Colonic mucosa (tissue), 4 donors: ENCODE measurements at regions not wholly inside any gene's neighbourhood (a gene's known extent, or its start where the extent isn't known, plus 50 kb on each side); places are given as distances from the start of the nearest gene placed in this dataset.

Source experiments
- DNase-seq: peaks from one replicate; pipeline ENCODE4 v3.0.0-alpha.2; 2020
- H3K27ac ChIP-seq: fragments of 200-600 bp; one replicate; pipeline ENCODE4 v1.8.0; 2021
- H3K27me3 ChIP-seq: fragments of 200-600 bp; one replicate; pipeline ENCODE4 v1.8.0; 2021
- H3K36me3 ChIP-seq: fragments of 200-600 bp; one replicate; pipeline ENCODE4 v1.8.0; 2021
- H3K4me1 ChIP-seq: fragments of 200-600 bp; one replicate; pipeline ENCODE4 v1.8.0; 2021; ENCODE audit warnings: mild to moderate bottlenecking
- H3K4me3 ChIP-seq: fragments of 200-600 bp; one replicate; pipeline ENCODE4 v1.8.0; 2021
- H3K9ac ChIP-seq, 2 donors: one replicate each; pipeline ENCODE4 v1.7.0; 2013; ENCODE audit warnings: control low read depth in 2 of 2, low read depth in 2 of 2, low read length in 2 of 2
- H3K9me3 ChIP-seq: fragments of 200-600 bp; one replicate; pipeline ENCODE4 v1.8.0; 2021
- CTCF ChIP-seq: fragments of 200-600 bp; IDR thresholded peaks from one replicate; pipeline ENCODE4 v1.8.0; 2022; ENCODE audit warnings: antibody characterized with exemption, mild to moderate bottlenecking
- intact Hi-C: fragments of 100-400 bp; cut with DNase I; formaldehyde crosslinking; loops from one replicate; pipeline ENCODE4 v1.14.1; 2022
- donor health status: healthy.
- donor health status: DM: no; HTN: no; CAD: no.
- donor health status: DM: no; HTN: no; CAD: no.

GRCh38 chr2:217714287-217714751 is 288.5 kb downstream of the TNS1 start:
- Histone ChIP-seq H3K36me3 (no peaks in the 10 kb centered on the region), H3K27ac (no peak overlapping the region), H3K9me3 (no peaks in the 10 kb centered on the region), H3K4me1 (no peaks in the 10 kb centered on the region), H3K9ac (no peak overlapping the region), H3K27me3 (no peaks in the 10 kb centered on the region), H3K4me3 (no peak overlapping the region)
- no peak for DNase-seq
- TF ChIP-seq CTCF, result no peak
- intact Hi-C loops, result loop anchor here (2.0 to 10.0 kb wide), 2 partner anchors 570 to 1032 kb away; no protein-coding TSS in a partner anchor

- TF ChIP-seq CTCF, result peak; percentile 86
- intact Hi-C loops, result loop anchor here (2.0 to 10.0 kb wide), 2 partner anchors 569 to 1031 kb away; no protein-coding TSS in a partner anchor
- H3K27me3 ChIP-seq, result no peaks in the 10 kb centered on the region
- H3K4me3 ChIP-seq, result no peak overlapping the region
- H3K4me1 ChIP-seq, result no peaks in the 10 kb centered on the region
- no peak overlapping the region for H3K9ac ChIP-seq
- no peaks in the 10 kb centered on the region for H3K9me3 ChIP-seq
- H3K36me3 ChIP-seq, result no peaks in the 10 kb centered on the region
- peak; percentile 77 for DNase-seq
- no peak overlapping the region for H3K27ac ChIP-seq
These were observed 289.2 kb downstream of the TNS1 start for GRCh38 chr2:217713395-217714286.

- Histone ChIP-seq H3K9me3 (no peaks in the 10 kb centered on the region), H3K36me3 (no peaks in the 10 kb centered on the region), H3K9ac (no peak overlapping the region), H3K27ac (no peak overlapping the region), H3K27me3 (no peaks in the 10 kb centered on the region), H3K4me3 (no peak overlapping the region), H3K4me1 (no peaks in the 10 kb centered on the region)
- no peak for TF ChIP-seq CTCF
- no peak for DNase-seq
- intact Hi-C loops, result loop anchor here (10.0 kb wide), 1 partner anchor 568 kb away; no protein-coding TSS in a partner anchor
These were observed 290.4 kb downstream of the TNS1 start for GRCh38 chr2:217712431-217712830.

GRCh38 chr2:217711188-217711587 is 291.6 kb downstream of the TNS1 start:
- Histone ChIP-seq H3K9ac (no peak overlapping the region), H3K9me3 (no peaks in the 10 kb centered on the region), H3K27ac (no peak overlapping the region), H3K27me3 (no peaks in the 10 kb centered on the region), H3K36me3 (no peaks in the 10 kb centered on the region), H3K4me1 (no peaks in the 10 kb centered on the region), H3K4me3 (no peak overlapping the region)
- intact Hi-C loops, result loop anchor here (10.0 kb wide), 1 partner anchor 566 kb away; no protein-coding TSS in a partner anchor
- DNase-seq, result no peak
- TF ChIP-seq CTCF, result no peak

- no peak for TF ChIP-seq CTCF
- H3K27ac ChIP-seq, result no peak overlapping the region
- H3K9ac ChIP-seq, result no peak overlapping the region
- no peaks in the 10 kb centered on the region for H3K9me3 ChIP-seq
- DNase-seq, result no peak
- H3K4me1 ChIP-seq, result no peaks in the 10 kb centered on the region
- H3K27me3 ChIP-seq, result no peaks in the 10 kb centered on the region
- no peaks in the 10 kb centered on the region for H3K36me3 ChIP-seq
- intact Hi-C loops, result loop anchor here (10.0 kb wide), 1 partner anchor 565 kb away; no protein-coding TSS in a partner anchor
- no peak overlapping the region for H3K4me3 ChIP-seq
These were observed 292.5 kb downstream of the TNS1 start for GRCh38 chr2:217710211-217710765.
